GM23248 (cell line): ENCODE measurements at regions not wholly inside any gene's neighbourhood (a gene's known extent, or its start where the extent isn't known, plus 50 kb on each side); places are given as distances from the start of the nearest gene placed in this dataset.

ENCODE experiments used
- DNase-seq: peaks from one replicate; pipeline ENCODE4 v3.0.0-alpha.2; 2015
- H2AFZ ChIP-seq: fragments of 200-600 bp; sonication (generic); 2 replicates; pipeline ENCODE4 v1.6.1; 2016; ENCODE audit warnings: antibody characterized with exemption
- H3F3A ChIP-seq: fragments of 200-600 bp; sonication (generic); 2 replicates; pipeline ENCODE4 v1.6.1; 2016; ENCODE audit warnings: mild to moderate bottlenecking, antibody characterized with exemption, mixed run types; ENCODE audit not compliant: insufficient read depth
- H3K27ac ChIP-seq: fragments of 200-600 bp; sonication (generic); 2 replicates; pipeline ENCODE4 v1.5.1; 2016; ENCODE audit warnings: mild to moderate bottlenecking
- H3K27me3 ChIP-seq: fragments of 200-600 bp; sonication (generic); replicated peaks from 2 replicates; pipeline ENCODE4 v1.6.1; 2016; ENCODE audit warnings: mild to moderate bottlenecking; ENCODE audit not compliant: insufficient read depth
- H3K36me3 ChIP-seq: fragments of 200-600 bp; sonication (generic); 2 replicates; pipeline ENCODE4 v1.6.1; 2016; ENCODE audit warnings: low read depth, mild to moderate bottlenecking
- H3K4me1 ChIP-seq: fragments of 200-600 bp; sonication (generic); 2 replicates; pipeline ENCODE4 v1.6.1; 2016; ENCODE audit warnings: mild to moderate bottlenecking; ENCODE audit not compliant: insufficient read depth
- H3K4me2 ChIP-seq: fragments of 200-600 bp; sonication (generic); one replicate; pipeline ENCODE4 v1.6.1; 2016; ENCODE audit warnings: mild to moderate bottlenecking; ENCODE audit not compliant: unreplicated experiment
- H3K4me3 ChIP-seq: fragments of 200-600 bp; sonication (generic); 2 replicates; pipeline ENCODE4 v1.5.1; 2016; ENCODE audit warnings: mild to moderate bottlenecking
- H3K79me2 ChIP-seq: fragments of 200-600 bp; sonication (generic); 2 replicates; pipeline ENCODE4 v1.6.1; 2016; ENCODE audit warnings: mild to moderate bottlenecking; ENCODE audit not compliant: insufficient read depth
- H3K9ac ChIP-seq: fragments of 200-600 bp; sonication (generic); 2 replicates; pipeline ENCODE4 v1.6.1; 2016; ENCODE audit warnings: mild to moderate bottlenecking
- H3K9me2 ChIP-seq: fragments of 200-600 bp; sonication (generic); 2 replicates; pipeline ENCODE4 v1.6.1; 2016; ENCODE audit warnings: mixed run types, mild to moderate bottlenecking, moderate library complexity; ENCODE audit not compliant: insufficient read depth
- H3K9me3 ChIP-seq: fragments of 200-600 bp; sonication (generic); one replicate; pipeline ENCODE4 v1.6.1; 2017; ENCODE audit warnings: low read depth
- H4K20me1 ChIP-seq: fragments of 200-600 bp; sonication (generic); 2 replicates; pipeline ENCODE4 v1.6.0; 2016; ENCODE audit not compliant: insufficient read depth
- EZH2 ChIP-seq: fragments of 200-600 bp; sonication (generic); IDR thresholded peaks from 2 replicates; pipeline ENCODE4 v1.6.1; 2018; ENCODE audit warnings: antibody characterized with exemption, mild to moderate bottlenecking; ENCODE audit not compliant: insufficient read depth, poor library complexity, severe bottlenecking
- EZH2phosphoT487 ChIP-seq: fragments of 200-600 bp; sonication (generic); IDR thresholded peaks from 2 replicates; pipeline ENCODE4 v1.6.1; 2018; ENCODE audit warnings: antibody characterized with exemption, moderate library complexity, mild to moderate bottlenecking, low read depth; ENCODE audit not compliant: insufficient read depth
- WGBS, 2 experiments: methylation state at CpG; one replicate each; pipeline ENCODE4 v1.1.6; 2015 to 2017; ENCODE audit warnings: low lambda C conversion rate in 2 of 2, low coverage in 1 of 2; ENCODE audit errors: missing lambda C conversion rate in 2 of 2; 5-methylcytosine and 5-hydroxymethylcytosine counted together
- in situ Hi-C: fragments of 300-500 bp; cut with MboI; formaldehyde crosslinking; loops from 2 replicates; pipeline ENCODE4 v1.15.0; 2020

DNA sequence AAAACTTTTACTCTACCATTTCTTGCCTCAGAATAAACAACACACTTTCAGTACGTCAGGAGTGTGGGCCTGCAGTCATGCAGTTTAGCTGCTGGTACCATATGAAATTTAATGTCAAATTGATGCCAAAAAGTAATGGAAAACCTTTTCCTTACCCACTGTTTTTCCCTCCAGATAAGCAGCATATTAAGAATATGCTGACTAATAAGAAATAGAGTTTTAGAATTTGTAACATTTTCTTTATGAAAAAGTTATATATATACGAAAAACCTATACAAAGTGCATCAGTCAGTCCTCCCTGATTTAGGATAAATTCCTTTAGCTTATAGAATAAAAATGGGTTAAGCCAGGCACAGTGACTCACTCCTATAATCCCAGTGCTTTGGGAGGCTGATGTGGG, 206.8 kb upstream of the PPARGC1A start:
- H3F3A ChIP-seq, result no peaks in the 10 kb centered on the region
- no peak for DNase-seq
- no peaks in the 10 kb centered on the region for H3K79me2 ChIP-seq
- H3K4me1 ChIP-seq, result no peaks in the 10 kb centered on the region
- no peaks in the 10 kb centered on the region for H4K20me1 ChIP-seq
- H3K4me3 ChIP-seq, result no peak overlapping the region
- TF ChIP-seq EZH2phosphoT487, result no peak
- no peak for TF ChIP-seq EZH2
- in situ Hi-C loops, result no loop called here
- no peaks in the 10 kb centered on the region for H3K9me3 ChIP-seq
- no peaks in the 10 kb centered on the region for H3K9me2 ChIP-seq
- H3K9ac ChIP-seq, result no peak overlapping the region
- no peak overlapping the region for H3K4me2 ChIP-seq
- H2AFZ ChIP-seq, result no peak overlapping the region
- WGBS, 2 experiments, result 63 to 65% methylated on average over 2 of the region's 2 CpGs
- no peaks in the 10 kb centered on the region for H3K36me3 ChIP-seq
- H3K27ac ChIP-seq, result no peak overlapping the region
- no peaks in the 10 kb centered on the region for H3K27me3 ChIP-seq

- Histone ChIP-seq H2AFZ (no peak overlapping the region), H3K9me3 (no peaks in the 10 kb centered on the region), H3K27ac (no peak overlapping the region), H3K4me1 (peaks cover 7% of the 10 kb centered on the region; the same call in 1 of the 2 replicates), H4K20me1 (no peaks in the 10 kb centered on the region), H3K27me3 (no peaks in the 10 kb centered on the region), H3K9me2 (no peaks in the 10 kb centered on the region), H3K36me3 (no peaks in the 10 kb centered on the region), H3K4me2 (no peak overlapping the region), H3K4me3 (no peak overlapping the region), H3F3A (peaks cover 8% of the 10 kb centered on the region; the same call in 1 of the 2 replicates), H3K79me2 (no peaks in the 10 kb centered on the region), H3K9ac (no peak overlapping the region)
- 42 to 59% methylated on average over 2 of the region's 2 CpGs for WGBS, 2 experiments
- no peak for DNase-seq
- no peak for TF ChIP-seq EZH2phosphoT487
- no peak for TF ChIP-seq EZH2
- in situ Hi-C loops, result no loop called here
Measured at GRCh38 chr4:24094726-24095125, 204.9 kb upstream of the PPARGC1A start.

- Histone ChIP-seq H3K4me3 (no peak overlapping the region), H3K27me3 (no peaks in the 10 kb centered on the region), H3F3A (peaks cover 10% of the 10 kb centered on the region; the same call in 1 of the 2 replicates), H3K4me1 (peaks cover 9% of the 10 kb centered on the region; the same call in 1 of the 2 replicates), H2AFZ (no peak overlapping the region), H3K36me3 (no peaks in the 10 kb centered on the region), H3K79me2 (no peaks in the 10 kb centered on the region), H3K4me2 (no peak overlapping the region), H3K9me2 (no peaks in the 10 kb centered on the region), H3K9ac (no peak overlapping the region), H4K20me1 (no peaks in the 10 kb centered on the region), H3K27ac (no peak overlapping the region), H3K9me3 (no peaks in the 10 kb centered on the region)
- no peak for DNase-seq
- TF ChIP-seq EZH2 (no peak), EZH2phosphoT487 (no peak)
- in situ Hi-C loops, result no loop called here
- WGBS, 2 experiments, result 93 to 95% methylated on average over 2 of the region's 2 CpGs
Measured at GRCh38 chr4:24093446-24093845, 203.6 kb upstream of the PPARGC1A start.

- no peak overlapping the region for H2AFZ ChIP-seq
- no peak for DNase-seq
- no peaks in the 10 kb centered on the region for H3K9me2 ChIP-seq
- TF ChIP-seq EZH2 (no peak), EZH2phosphoT487 (no peak)
- WGBS, 2 experiments, result 77 to 86% methylated on average over 6 of the region's 6 CpGs
- no peak overlapping the region for H3K27ac ChIP-seq
- H3K9me3 ChIP-seq, result no peaks in the 10 kb centered on the region
- peaks cover 10% of the 10 kb centered on the region; the same call in 1 of the 2 replicates for H3F3A ChIP-seq
- H3K36me3 ChIP-seq, result no peaks in the 10 kb centered on the region
- H3K4me3 ChIP-seq, result no peak overlapping the region
- H3K79me2 ChIP-seq, result no peaks in the 10 kb centered on the region
- H3K4me1 ChIP-seq, result peaks cover 9% of the 10 kb centered on the region; the same call in 1 of the 2 replicates
- in situ Hi-C loops, result no loop called here
- no peak overlapping the region for H3K9ac ChIP-seq
- H4K20me1 ChIP-seq, result no peaks in the 10 kb centered on the region
- H3K4me2 ChIP-seq, result no peak overlapping the region
- no peaks in the 10 kb centered on the region for H3K27me3 ChIP-seq
Measured at GRCh38 chr4:24091639-24092233, 201.9 kb upstream of the PPARGC1A start.
